ENCODE measurements at regions not wholly inside any gene's neighbourhood (a gene's known extent, or its start where the extent isn't known, plus 50 kb on each side); places are given as distances from the start of the nearest gene placed in this dataset.
A peak's percentile ranks its signal among the peaks of the same experiment; 100 is the strongest.

DNA sequence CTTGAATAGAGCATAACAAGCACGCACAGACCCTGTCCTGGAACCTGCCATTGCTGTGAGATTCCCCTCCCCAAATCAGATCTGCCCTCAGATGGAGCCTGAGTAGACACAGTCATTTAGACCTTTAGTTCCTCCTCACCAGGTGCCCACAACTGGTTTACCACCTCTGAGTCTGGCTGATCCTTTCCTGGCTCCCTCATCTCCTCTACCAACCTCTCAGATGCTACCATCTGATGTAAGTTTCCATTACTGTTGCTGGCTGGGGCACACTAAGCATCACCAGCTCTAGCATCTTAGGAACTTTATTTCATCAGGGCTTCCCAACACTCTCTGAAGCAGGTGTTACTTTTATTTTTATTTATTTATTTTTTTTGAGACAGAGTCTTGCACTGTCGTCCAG lies 288.3 kb downstream of the TLE3 start:
- H3K27ac Mint-ChIP-seq, result no peak overlapping the region
- H3K4me1 ChIP-seq (ENCODE audit: control insufficient read depth, insufficient read depth, low read length), result no peaks in the 10 kb centered on the region
- no peak for DNase-seq

DNA sequence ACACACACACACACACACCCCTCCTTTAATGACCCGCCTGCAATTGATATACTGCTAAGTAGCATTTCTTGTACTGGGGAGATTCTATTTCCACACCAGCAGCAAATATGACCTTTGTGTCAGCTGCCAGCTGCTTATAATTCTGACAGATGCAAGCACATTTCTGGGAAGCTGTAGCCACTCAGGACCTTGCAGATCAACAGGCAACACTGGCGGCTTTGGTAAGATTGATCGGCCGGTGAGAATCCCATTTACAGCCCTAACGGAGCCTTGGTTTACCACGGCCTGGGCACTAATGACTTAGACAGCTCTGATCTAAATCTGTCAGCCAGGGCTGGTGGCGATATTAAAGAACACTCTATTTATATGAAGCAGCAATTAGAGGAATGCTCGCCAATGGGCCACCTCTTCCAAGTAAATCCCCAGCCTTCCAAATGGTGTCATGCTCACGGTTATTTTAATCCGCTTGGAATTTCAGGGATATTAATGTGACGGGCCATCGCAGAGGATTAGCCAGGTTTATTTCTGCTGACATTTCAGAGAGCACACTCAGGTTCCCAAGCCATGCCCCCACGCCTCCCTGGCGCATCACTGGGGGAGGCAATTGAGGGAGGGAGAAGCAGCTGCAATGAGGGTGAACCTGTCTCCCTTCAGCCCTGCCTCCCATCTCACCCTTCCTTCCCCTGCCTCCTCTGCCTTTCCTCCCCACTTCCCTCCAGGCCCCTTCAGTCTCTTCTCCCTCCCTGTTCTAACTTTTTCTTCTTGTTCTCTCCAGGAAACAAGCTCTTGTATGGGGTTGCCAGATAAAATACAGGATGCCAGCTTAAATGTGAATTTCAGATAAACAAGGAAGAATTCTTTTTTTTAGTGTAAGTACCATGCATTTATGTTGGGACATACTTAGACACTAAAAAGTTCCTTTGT lies 287.0 kb downstream of the TLE3 start:
- peaks cover 17% of the 10 kb centered on the region for H3K4me1 Mint-ChIP-seq
- no peak overlapping the region for H3K27ac Mint-ChIP-seq
- no peaks in the 10 kb centered on the region for H3K9me3 Mint-ChIP-seq
- Histone ChIP-seq H3K36me3 (ENCODE audit: control insufficient read depth, insufficient read depth, low read length) (no peaks in the 10 kb centered on the region), H3K9me3 (ENCODE audit: control insufficient read depth, low read length) (no peaks in the 10 kb centered on the region), H3K27ac (ENCODE audit: low read depth, low read length) (no peak overlapping the region), H3K4me1 (ENCODE audit: control insufficient read depth, insufficient read depth, low read length) (no peaks in the 10 kb centered on the region), H3K4me3 (ENCODE audit: low read length) (no peak overlapping the region), H3K27me3 (ENCODE audit: control insufficient read depth, insufficient read depth, low read length, poor library complexity, severe bottlenecking) (peaks cover under 1% of the 10 kb centered on the region), H3K9ac (ENCODE audit: extremely low read depth, low read length, poor library complexity, severe bottlenecking) (no peak overlapping the region)
- DNase-seq, result no peak
- no peaks in the 10 kb centered on the region for H3K36me3 Mint-ChIP-seq (ENCODE audit: low read depth)
- H3K27me3 Mint-ChIP-seq (ENCODE audit: insufficient read depth), result peaks cover 2% of the 10 kb centered on the region
- TF ChIP-seq, protein P1, sequence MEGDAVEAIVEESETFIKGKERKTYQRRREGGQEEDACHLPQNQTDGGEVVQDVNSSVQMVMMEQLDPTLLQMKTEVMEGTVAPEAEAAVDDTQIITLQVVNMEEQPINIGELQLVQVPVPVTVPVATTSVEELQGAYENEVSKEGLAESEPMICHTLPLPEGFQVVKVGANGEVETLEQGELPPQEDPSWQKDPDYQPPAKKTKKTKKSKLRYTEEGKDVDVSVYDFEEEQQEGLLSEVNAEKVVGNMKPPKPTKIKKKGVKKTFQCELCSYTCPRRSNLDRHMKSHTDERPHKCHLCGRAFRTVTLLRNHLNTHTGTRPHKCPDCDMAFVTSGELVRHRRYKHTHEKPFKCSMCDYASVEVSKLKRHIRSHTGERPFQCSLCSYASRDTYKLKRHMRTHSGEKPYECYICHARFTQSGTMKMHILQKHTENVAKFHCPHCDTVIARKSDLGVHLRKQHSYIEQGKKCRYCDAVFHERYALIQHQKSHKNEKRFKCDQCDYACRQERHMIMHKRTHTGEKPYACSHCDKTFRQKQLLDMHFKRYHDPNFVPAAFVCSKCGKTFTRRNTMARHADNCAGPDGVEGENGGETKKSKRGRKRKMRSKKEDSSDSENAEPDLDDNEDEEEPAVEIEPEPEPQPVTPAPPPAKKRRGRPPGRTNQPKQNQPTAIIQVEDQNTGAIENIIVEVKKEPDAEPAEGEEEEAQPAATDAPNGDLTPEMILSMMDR (conservative IDR thresholded peaks at IDR 0.05), result no peak
- H3K4me3 Mint-ChIP-seq, result no peak overlapping the region
- 92 to 98% methylated on average over 9 to 14 of the region's 14 CpGs for WGBS, 2 experiments (ENCODE audit: insufficient coverage in 1 of 2, insufficient read length in 1 of 2)

More for the DNA sequence above, 288.3 kb downstream of the TLE3 start:
- Mint-ChIP-seq H3K4me3 (no peak overlapping the region), H3K36me3 (ENCODE audit: low read depth) (no peaks in the 10 kb centered on the region), H3K4me1 (peaks cover 16% of the 10 kb centered on the region), H3K27me3 (ENCODE audit: insufficient read depth) (no peaks in the 10 kb centered on the region), H3K9me3 (no peaks in the 10 kb centered on the region)
- TF ChIP-seq, protein P1 (conservative IDR thresholded peaks at IDR 0.05), result no peak
- H3K36me3 ChIP-seq (ENCODE audit: control insufficient read depth, insufficient read depth, low read length), result no peaks in the 10 kb centered on the region
- no peak overlapping the region for H3K27ac ChIP-seq (ENCODE audit: low read depth, low read length)
- H3K27me3 ChIP-seq (ENCODE audit: control insufficient read depth, insufficient read depth, low read length, poor library complexity, severe bottlenecking), result no peaks in the 10 kb centered on the region
- 80 to 90% methylated on average over 1 to 2 of the region's 2 CpGs for WGBS, 2 experiments (ENCODE audit: insufficient coverage in 1 of 2, insufficient read length in 1 of 2)
- no peak overlapping the region for H3K4me3 ChIP-seq (ENCODE audit: low read length)
- no peak overlapping the region for H3K9ac ChIP-seq (ENCODE audit: extremely low read depth, low read length, poor library complexity, severe bottlenecking)
- no peaks in the 10 kb centered on the region for H3K9me3 ChIP-seq (ENCODE audit: control insufficient read depth, low read length)

- H3K27me3 Mint-ChIP-seq (ENCODE audit: insufficient read depth), result peaks cover 3% of the 10 kb centered on the region
- H3K36me3 Mint-ChIP-seq (ENCODE audit: low read depth), result no peaks in the 10 kb centered on the region
- TF ChIP-seq, protein P1 (conservative IDR thresholded peaks at IDR 0.05), result no peak
- H3K27ac Mint-ChIP-seq, result no peak overlapping the region
- Histone ChIP-seq H3K9me3 (ENCODE audit: control insufficient read depth, low read length) (no peaks in the 10 kb centered on the region), H3K36me3 (ENCODE audit: control insufficient read depth, insufficient read depth, low read length) (no peaks in the 10 kb centered on the region), H3K4me3 (ENCODE audit: low read length) (no peak overlapping the region), H3K4me1 (ENCODE audit: control insufficient read depth, insufficient read depth, low read length) (no peaks in the 10 kb centered on the region), H3K9ac (ENCODE audit: extremely low read depth, low read length, poor library complexity, severe bottlenecking) (no peak overlapping the region), H3K27ac (ENCODE audit: low read depth, low read length) (no peak overlapping the region), H3K27me3 (ENCODE audit: control insufficient read depth, insufficient read depth, low read length, poor library complexity, severe bottlenecking) (peaks cover 4% of the 10 kb centered on the region)
- peaks cover 18% of the 10 kb centered on the region for H3K4me1 Mint-ChIP-seq
- WGBS, 2 experiments (ENCODE audit: insufficient coverage in 1 of 2, insufficient read length in 1 of 2), result 77 to 90% methylated on average over 3 to 17 of the region's 20 CpGs
- H3K4me3 Mint-ChIP-seq, result no peak overlapping the region
- no peaks in the 10 kb centered on the region for H3K9me3 Mint-ChIP-seq
- DNase-seq, result peak; percentile 93
Observed at GRCh38 chr15:69812861-69813261, 284.9 kb downstream of the TLE3 start.

Data from endodermal cell (in vitro differentiated cells).